Right lobe of liver (tissue), 6 donors: ENCODE measurements at regions not wholly inside any gene's neighbourhood (a gene's known extent, or its start where the extent isn't known, plus 50 kb on each side); places are given as distances from the start of the nearest gene placed in this dataset.

Source experiments
- ATAC-seq, 4 donors: fragments of 200-7000 bp; cut with Tn5 transposase; one replicate each; pipeline ENCODE4 v1.9.1; 2020; ENCODE audit warnings: mild to moderate bottlenecking in 4 of 4, moderate library complexity in 4 of 4
- DNase-seq, 3 donors: peaks; one replicate each; pipeline ENCODE4 v3.0.0-alpha.2; 2020
- H3K27ac ChIP-seq, 3 donors: fragments of 200-600 bp; one replicate each; pipeline ENCODE4 v1.8.0; 2022
- H3K27me3 ChIP-seq, 2 donors: fragments of 200-600 bp; one replicate each; pipeline ENCODE4 v1.8.0; 2022
- H3K36me3 ChIP-seq, 4 donors: fragments of 200-600 bp; sonication (generic) in 1 of 4; one replicate each; pipeline versions ENCODE4 v1.5.1 to v1.8.0; 2017 to 2022; ENCODE audit warnings: control low read depth in 1 of 4
- H3K4me1 ChIP-seq, 4 donors: fragments of 200-600 bp; sonication (generic) in 1 of 4; one replicate each; pipeline versions ENCODE4 v1.5.1 to v1.8.0; 2017 to 2022; ENCODE audit warnings: control low read depth in 1 of 4
- H3K4me3 ChIP-seq, 3 donors: fragments of 200-600 bp; one replicate each; pipeline ENCODE4 v1.8.0; 2022
- H3K9me3 ChIP-seq, 4 donors: fragments of 200-600 bp; sonication (generic) in 1 of 4; one replicate each; pipeline versions ENCODE4 v1.5.1 to v1.8.0; 2017 to 2022; ENCODE audit warnings: control low read depth in 1 of 4
- POLR2A ChIP-seq: fragments of 450-650 bp; IDR thresholded peaks from one replicate; pipeline ENCODE4 v1.6.1; 2017; ENCODE audit warnings: antibody characterized with exemption, mild to moderate bottlenecking
- WGBS: methylation state at CpG from one replicate; pipeline ENCODE4 v1.1.6; 2018; ENCODE audit warnings: low coverage, low lambda C conversion rate; ENCODE audit not compliant: insufficient coverage; ENCODE audit errors: missing lambda C conversion rate; 5-methylcytosine and 5-hydroxymethylcytosine counted together
- intact Hi-C, 2 donors: fragments of 100-400 bp; cut with DNase I; formaldehyde crosslinking; loops; one replicate each; pipeline versions ENCODE4 v1.11.2 to v1.14.1; 2022
- TF ChIP-seq, protein P1 (sequence below), 4 donors: fragments of 200-600 bp in 3 of 4; fragments of 450-650 bp in 1 of 4; IDR thresholded peaks; one replicate each; pipeline versions ENCODE4 v1.5.1 to v1.8.0; 2016 to 2022; ENCODE audit warnings: antibody characterized with exemption in 4 of 4, mild to moderate bottlenecking in 2 of 4
- donor health status: DM: no; HTN: yes; CAD: no.
- donor health status: DM: no; HTN: no; CAD: no.
- donor health status: DM: no; HTN: no; CAD: no.
- donor health status: DM: no; HTN: yes; CAD: no.
- donor health status: DM: no; HTN: yes; CAD: no.

DNA sequence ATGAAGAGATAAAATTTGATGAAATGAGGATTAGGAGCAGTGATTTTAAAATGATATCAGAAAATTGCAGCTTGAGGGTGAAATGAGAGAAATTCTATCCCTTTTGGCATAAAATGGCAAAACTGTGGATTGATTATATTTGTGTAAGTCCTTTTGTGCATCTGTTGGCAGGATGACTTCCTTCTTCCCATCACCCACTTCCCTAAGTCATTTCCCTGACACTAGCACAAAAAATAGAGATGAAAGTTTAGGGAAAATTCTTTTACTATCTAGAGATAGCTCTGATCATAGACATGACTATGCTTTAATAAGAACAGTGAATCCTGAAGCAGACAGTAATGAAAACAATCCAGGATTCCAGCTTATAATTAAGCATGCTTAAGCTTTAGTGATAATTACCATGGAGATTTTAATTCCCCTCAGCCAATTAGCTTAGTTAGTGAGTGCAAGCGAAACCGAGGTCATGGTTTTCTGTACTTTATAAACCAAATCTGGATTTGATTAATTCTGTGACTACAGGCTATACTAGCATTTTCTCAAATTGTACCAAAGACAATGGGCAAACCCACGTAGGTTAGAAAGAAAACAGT is 163.6 kb upstream of the TARS1 start:
- Histone ChIP-seq H3K27me3 (no peaks in the 10 kb centered on the region), H3K4me1 (no peaks in the 10 kb centered on the region), H3K36me3 (no peaks in the 10 kb centered on the region), H3K9me3 (no peaks in the 10 kb centered on the region), H3K27ac (no peak overlapping the region), H3K4me3 (no peak overlapping the region)
- DNase-seq (no peak), ATAC-seq (peak in 2 of 4 donors; percentile 14 to 19)
- TF ChIP-seq, protein P1, sequence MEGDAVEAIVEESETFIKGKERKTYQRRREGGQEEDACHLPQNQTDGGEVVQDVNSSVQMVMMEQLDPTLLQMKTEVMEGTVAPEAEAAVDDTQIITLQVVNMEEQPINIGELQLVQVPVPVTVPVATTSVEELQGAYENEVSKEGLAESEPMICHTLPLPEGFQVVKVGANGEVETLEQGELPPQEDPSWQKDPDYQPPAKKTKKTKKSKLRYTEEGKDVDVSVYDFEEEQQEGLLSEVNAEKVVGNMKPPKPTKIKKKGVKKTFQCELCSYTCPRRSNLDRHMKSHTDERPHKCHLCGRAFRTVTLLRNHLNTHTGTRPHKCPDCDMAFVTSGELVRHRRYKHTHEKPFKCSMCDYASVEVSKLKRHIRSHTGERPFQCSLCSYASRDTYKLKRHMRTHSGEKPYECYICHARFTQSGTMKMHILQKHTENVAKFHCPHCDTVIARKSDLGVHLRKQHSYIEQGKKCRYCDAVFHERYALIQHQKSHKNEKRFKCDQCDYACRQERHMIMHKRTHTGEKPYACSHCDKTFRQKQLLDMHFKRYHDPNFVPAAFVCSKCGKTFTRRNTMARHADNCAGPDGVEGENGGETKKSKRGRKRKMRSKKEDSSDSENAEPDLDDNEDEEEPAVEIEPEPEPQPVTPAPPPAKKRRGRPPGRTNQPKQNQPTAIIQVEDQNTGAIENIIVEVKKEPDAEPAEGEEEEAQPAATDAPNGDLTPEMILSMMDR (IDR thresholded peaks at IDR 0.05): no peak
- TF ChIP-seq POLR2A: no peak
- intact Hi-C loops: no loop called here
- 64% methylated on average over 3 of the region's 3 CpGs for WGBS

- TF ChIP-seq POLR2A: no peak
- Histone ChIP-seq H3K4me1 (no peaks in the 10 kb centered on the region), H3K4me3 (no peak overlapping the region), H3K9me3 (no peaks in the 10 kb centered on the region), H3K27ac (no peak overlapping the region), H3K27me3 (no peaks in the 10 kb centered on the region), H3K36me3 (no peaks in the 10 kb centered on the region)
- DNase-seq (no peak), ATAC-seq (no peak)
- intact Hi-C loops: no loop called here
- WGBS: 65% methylated on average over 5 of the region's 5 CpGs
Observed at GRCh38 chr5:33281431-33281843, 159.3 kb upstream of the TARS1 start.

- intact Hi-C loops: no loop called here
- 69% methylated on average over 4 of the region's 4 CpGs for WGBS
Observed at GRCh38 chr5:33282157-33282556, 158.6 kb upstream of the TARS1 start.

DNA sequence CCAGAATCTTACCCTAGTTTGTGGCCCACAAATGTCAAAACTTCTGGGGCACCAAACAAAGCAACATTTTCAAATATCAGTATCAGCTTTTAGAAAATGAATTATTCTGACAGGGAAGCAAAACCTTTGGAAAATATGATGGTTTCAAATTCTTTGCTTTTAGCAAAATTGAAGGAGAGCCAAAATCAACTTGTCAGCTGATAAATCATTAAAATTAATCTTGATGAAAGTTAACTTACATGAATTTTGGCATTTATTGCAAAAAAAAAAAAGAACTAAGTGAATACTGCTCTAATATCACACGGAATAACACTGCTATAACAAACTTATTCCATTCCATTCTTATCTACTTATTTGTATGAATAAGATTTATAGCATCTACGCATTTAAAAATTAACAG is 158.1 kb upstream of the TARS1 start:
- Histone ChIP-seq H3K9me3 (no peaks in the 10 kb centered on the region), H3K4me1 (no peaks in the 10 kb centered on the region), H3K4me3 (no peak overlapping the region), H3K27ac (no peak overlapping the region), H3K27me3 (no peaks in the 10 kb centered on the region), H3K36me3 (no peaks in the 10 kb centered on the region)
- TF ChIP-seq, protein P1 (IDR thresholded peaks at IDR 0.05): no peak
- no peak for TF ChIP-seq POLR2A
- 74% methylated on average over 2 of the region's 2 CpGs for WGBS
- ATAC-seq (no peak), DNase-seq (no peak)
- intact Hi-C loops: no loop called here

More at GRCh38 chr5:33282157-33282556, 158.6 kb upstream of the TARS1 start:
- Histone ChIP-seq H3K27me3 (no peaks in the 10 kb centered on the region), H3K36me3 (no peaks in the 10 kb centered on the region), H3K4me3 (no peak overlapping the region), H3K9me3 (no peaks in the 10 kb centered on the region), H3K27ac (no peak overlapping the region), H3K4me1 (no peaks in the 10 kb centered on the region)
- TF ChIP-seq, protein P1 (IDR thresholded peaks at IDR 0.05): no peak
- TF ChIP-seq POLR2A: no peak
- ATAC-seq: no peak
- DNase-seq: no peak

DNA sequence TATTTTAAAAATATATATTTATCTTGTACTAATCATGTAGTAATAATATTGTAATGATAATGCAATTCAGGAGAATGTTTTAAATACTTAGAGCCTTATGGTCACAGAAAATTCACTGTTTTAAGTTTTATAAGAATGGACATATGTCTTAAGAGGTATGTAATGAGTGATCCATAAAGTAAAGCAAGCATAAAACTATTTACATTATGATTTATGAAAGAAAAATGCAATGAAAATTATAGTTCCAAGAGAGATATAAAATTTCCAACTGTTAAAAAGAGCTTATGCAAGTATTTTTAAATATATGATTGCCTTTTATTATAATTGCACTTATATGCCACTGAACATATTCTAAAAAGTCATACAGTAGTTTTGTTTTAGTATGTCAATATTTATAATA is 157.5 kb upstream of the TARS1 start:
- Histone ChIP-seq H3K36me3 (no peaks in the 10 kb centered on the region), H3K4me1 (no peaks in the 10 kb centered on the region), H3K27ac (no peak overlapping the region), H3K9me3 (no peaks in the 10 kb centered on the region), H3K27me3 (no peaks in the 10 kb centered on the region), H3K4me3 (no peak overlapping the region)
- no peak for ATAC-seq
- no peak for TF ChIP-seq POLR2A
- TF ChIP-seq, protein P1 (IDR thresholded peaks at IDR 0.05): no peak
- intact Hi-C loops: no loop called here
- no peak for DNase-seq
